GM12874 (cell line): ENCODE measurements at regions not wholly inside any gene's neighbourhood (a gene's known extent, or its start where the extent isn't known, plus 50 kb on each side); places are given as distances from the start of the nearest gene placed in this dataset.

ENCODE experiments used
- CTCF ChIP-seq: IDR thresholded peaks from 2 replicates; pipeline ENCODE4 v1.5.1; 2011; ENCODE audit warnings: low read depth, mild to moderate bottlenecking, control low read depth, low read length, moderate library complexity; ENCODE audit not compliant: insufficient read depth

GRCh38 chr5:40017135-40017534, 592.4 kb upstream of the DAB2 start:
- TF ChIP-seq CTCF, result no peak

- TF ChIP-seq CTCF, result no peak
These were observed 585.7 kb upstream of the DAB2 start for GRCh38 chr5:40010436-40010835.

- no peak for TF ChIP-seq CTCF
These were observed 581.5 kb upstream of the DAB2 start for GRCh38 chr5:40006260-40006659.

- TF ChIP-seq CTCF, result no peak
These were observed 577.0 kb upstream of the DAB2 start for GRCh38 chr5:40001796-40002195.

GRCh38 chr5:39998518-39998917, 573.7 kb upstream of the DAB2 start:
- no peak for TF ChIP-seq CTCF

- TF ChIP-seq CTCF, result no peak
These were observed 571.2 kb upstream of the DAB2 start for GRCh38 chr5:39995990-39996389.

- TF ChIP-seq CTCF, result no peak
These were observed 567.9 kb upstream of the DAB2 start for GRCh38 chr5:39992617-39993202.
